Thyroid gland (tissue), 4 donors: ENCODE measurements at regions not wholly inside any gene's neighbourhood (a gene's known extent, or its start where the extent isn't known, plus 50 kb on each side); places are given as distances from the start of the nearest gene placed in this dataset.
"Not testable (repeated sequence)": the region's sequence is repeated elsewhere in the genome, so short reads cannot be mapped to it uniquely, and the experiment has no call there.

Experiments
- CTCF ChIP-seq, 6 experiments: fragments of 200-600 bp in 3 of 6; fragments of 450-650 bp in 3 of 6; sonication (generic) in 3 of 6; IDR thresholded peaks; one replicate each; pipeline ENCODE4 v1.5.1; 2016 to 2019; ENCODE audit warnings: antibody characterized with exemption in 6 of 6, mild to moderate bottlenecking in 2 of 6, inconsistent platforms in 1 of 6, moderate library complexity in 1 of 6
- POLR2A ChIP-seq, 2 donors: fragments of 450-650 bp; IDR thresholded peaks; one replicate each; pipeline ENCODE4 v1.6.1; 2017; ENCODE audit warnings: antibody characterized with exemption in 2 of 2, mild to moderate bottlenecking in 2 of 2, moderate library complexity in 1 of 2

GRCh38 chr10:46645110-46645509, 66.2 kb downstream of the SYT15 start:
- not testable (repeated sequence) for TF ChIP-seq CTCF, POLR2A (IDR thresholded peaks at IDR 0.05)
